HCT116 (cell line): ENCODE measurements at regions not wholly inside any gene's neighbourhood (a gene's known extent, or its start where the extent isn't known, plus 50 kb on each side); places are given as distances from the start of the nearest gene placed in this dataset.
"Not testable (repeated sequence)": the region's sequence is repeated elsewhere in the genome, so short reads cannot be mapped to it uniquely, and the experiment has no call there.

Experiments
- ATAC-seq: fragments of 200-7000 bp; cut with Tn5 transposase; 2 replicates; pipeline ENCODE4 v1.9.1; 2020; ENCODE audit warnings: mild to moderate bottlenecking, moderate library complexity
- BruUV-seq: library from RNA; stranded (reverse); fragments of 400-500 nt; replicated peaks from 2 replicates; lab custom pipeline; 2021; lab: Mats Ljungman, UMichigan
- CTCF ChIA-PET: fragments of 300-600 bp; sonication (Branson Sonifier 250); formaldehyde crosslinking; loops from one replicate; lab custom pipeline; 2021; ENCODE audit warnings: antibody characterized with exemption; lab: Charles Lee
- POLR2A ChIA-PET: fragments of 300-600, 350-600 bp; sonication (Branson Sonifier 250); formaldehyde crosslinking; loops from one replicate; lab custom pipeline; 2021; ENCODE audit warnings: antibody characterized with exemption; lab: Charles Lee
- RAD21 ChIA-PET, 2 experiments: fragments of 300-600 bp; sonication (Branson Sonifier 250); formaldehyde crosslinking; loops; one replicate each; lab custom pipeline; 2023; ENCODE audit warnings: low total read pairs in 2 of 2; ENCODE audit not compliant: uncharacterized antibody in 2 of 2, unreplicated experiment in 2 of 2, low non-redundant PET in 1 of 2; lab: Charles Lee
- DNase-seq: peaks from one replicate; pipeline ENCODE4 v3.0.0-alpha.2; 2010; ENCODE audit warnings: low read depth, low spot score
- H2AFZ ChIP-seq: fragments of 200-600 bp; shearing (Covaris generic), sonication (generic); 2 replicates; pipeline ENCODE4 v1.6.1; 2017; ENCODE audit warnings: low read depth, mixed run types, mixed read lengths, antibody characterized with exemption, low read length; ENCODE audit not compliant: poor library complexity, severe bottlenecking
- H3K27ac ChIP-seq: 2 replicates; pipeline ENCODE4 v1.5.1; 2012; ENCODE audit warnings: low read depth, low read length
- H3K27me3 ChIP-seq: fragments of 200-600 bp; sonication (generic); 2 replicates; pipeline ENCODE4 v1.6.1; 2016; ENCODE audit warnings: mixed run types, low read length, mixed read lengths; ENCODE audit not compliant: insufficient read depth
- H3K36me3 ChIP-seq, 2 experiments: fragments of 200-500 bp in 1 of 2; fragments of 200-600 bp in 1 of 2; sonication (Bioruptor generic) in 1 of 2; sonication (generic) in 1 of 2; 2 replicates each; pipeline versions ENCODE4 v1.5.1 to v1.6.1; 2014 to 2016; ENCODE audit warnings: low read length in 2 of 2, inconsistent platforms in 1 of 2, mixed read lengths in 1 of 2, mixed run types in 1 of 2; ENCODE audit not compliant: insufficient read depth in 2 of 2, control insufficient read depth in 1 of 2
- H3K4me1 ChIP-seq, 2 experiments: fragments of 200-600 bp in 1 of 2; sonication (generic) in 1 of 2; 2 replicates each; pipeline versions ENCODE4 v1.5.1 to v1.6.1; 2012 to 2017; ENCODE audit warnings: low read length in 2 of 2, inconsistent platforms in 1 of 2, mild to moderate bottlenecking in 1 of 2, mixed read lengths in 1 of 2, mixed run types in 1 of 2, moderate library complexity in 1 of 2; ENCODE audit not compliant: insufficient read depth in 2 of 2, control insufficient read depth in 1 of 2
- H3K4me2 ChIP-seq: fragments of 200-600 bp; sonication (generic); 2 replicates; pipeline ENCODE4 v1.6.1; 2017; ENCODE audit warnings: mixed run types, low read length, mixed read lengths
- H3K4me3 ChIP-seq, 2 experiments: fragments of 200-600 bp in 1 of 2; sonication (generic) in 1 of 2; replicated peaks in 1 of 2; 2 replicates each; pipeline ENCODE4 v1.5.1; 2011 to 2016; ENCODE audit warnings: low read length in 2 of 2, control low read depth in 1 of 2, low read depth in 1 of 2, mild to moderate bottlenecking in 1 of 2, mixed read lengths in 1 of 2, mixed run types in 1 of 2
- H3K79me2 ChIP-seq: fragments of 200-600 bp; sonication (generic); 2 replicates; pipeline ENCODE4 v1.6.1; 2017; ENCODE audit warnings: mild to moderate bottlenecking, mixed run types, low read length, moderate library complexity, mixed read lengths; ENCODE audit not compliant: insufficient read depth
- H3K9ac ChIP-seq: fragments of 200-600 bp; sonication (generic); 2 replicates; pipeline ENCODE4 v1.6.1; 2016; ENCODE audit warnings: low read length, mixed read lengths
- H3K9me2 ChIP-seq: fragments of 200-600 bp; sonication (generic), shearing (Covaris generic); 2 replicates; pipeline ENCODE4 v1.6.1; 2017; ENCODE audit warnings: mixed run types, mild to moderate bottlenecking, moderate library complexity; ENCODE audit not compliant: insufficient read depth
- H3K9me3 ChIP-seq, 2 experiments: fragments of 200-500 bp in 1 of 2; fragments of 200-600 bp in 1 of 2; sonication (Bioruptor generic) in 1 of 2; sonication (generic) in 1 of 2; 2 replicates each; pipeline ENCODE4 v1.6.1; 2014 to 2017; ENCODE audit warnings: low read length in 2 of 2, mixed read lengths in 2 of 2, inconsistent platforms in 1 of 2, low read depth in 1 of 2, mild to moderate bottlenecking in 1 of 2, mixed run types in 1 of 2, moderate library complexity in 1 of 2; ENCODE audit not compliant: control insufficient read depth in 1 of 2, insufficient read depth in 1 of 2
- H4K20me1 ChIP-seq: fragments of 200-600 bp; sonication (generic), shearing (Covaris generic); 2 replicates; pipeline ENCODE4 v1.6.1; 2017; ENCODE audit warnings: mixed run types, mild to moderate bottlenecking, moderate library complexity; ENCODE audit not compliant: insufficient read depth
- intact Hi-C: fragments of 100-400 bp; cut with micrococcal nuclease; formaldehyde crosslinking; loops from 2 replicates; pipeline ENCODE4 v1.10.0; 2022

- H3K4me3 ChIP-seq, H3K36me3 ChIP-seq, BruUV-seq, H3K79me2 ChIP-seq, intact Hi-C loops, DNase-seq, H3K9me3 ChIP-seq, H3K9me2 ChIP-seq, H3K27ac ChIP-seq, H3K4me1 ChIP-seq, H3K9ac ChIP-seq, ATAC-seq, H2AFZ ChIP-seq, POLR2A ChIA-PET, H4K20me1 ChIP-seq, RAD21 ChIA-PET, H3K4me2 ChIP-seq, CTCF ChIA-PET, H3K27me3 ChIP-seq: not testable (repeated sequence)
These were observed 60.0 kb upstream of the TMEM254 start for GRCh38 chr10:80018406-80018984.

DNA sequence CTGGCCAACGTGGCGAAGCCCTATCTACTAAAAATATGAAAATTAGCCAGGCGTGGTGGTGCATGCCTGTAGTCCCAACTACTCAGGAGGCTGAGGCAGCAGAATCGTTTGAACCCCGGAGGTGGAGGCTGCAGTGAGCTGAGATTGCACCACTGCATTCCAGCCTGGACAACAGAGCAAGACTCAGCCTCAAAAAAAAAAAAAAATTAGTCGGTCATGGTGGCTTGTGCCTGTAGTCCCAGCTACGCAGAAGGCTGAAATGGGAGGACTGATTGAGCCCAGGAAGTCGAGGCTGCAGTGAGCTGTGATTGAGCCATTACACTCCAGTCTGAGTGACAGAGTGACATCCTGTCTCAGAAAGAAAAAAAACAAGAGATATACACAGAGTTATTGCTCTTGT lies 61.3 kb upstream of the TMEM254 start:
- ATAC-seq, H3K9ac ChIP-seq, BruUV-seq, H2AFZ ChIP-seq, H3K9me3 ChIP-seq, H3K4me1 ChIP-seq, H3K27me3 ChIP-seq, CTCF ChIA-PET, DNase-seq, H3K4me2 ChIP-seq, H3K79me2 ChIP-seq, RAD21 ChIA-PET, H3K36me3 ChIP-seq, POLR2A ChIA-PET, H3K27ac ChIP-seq, intact Hi-C loops, H4K20me1 ChIP-seq, H3K9me2 ChIP-seq, H3K4me3 ChIP-seq: not testable (repeated sequence)
